ENCODE measurements at regions not wholly inside any gene's neighbourhood (a gene's known extent, or its start where the extent isn't known, plus 50 kb on each side); places are given as distances from the start of the nearest gene placed in this dataset.
"Not testable (repeated sequence)": the region's sequence is repeated elsewhere in the genome, so short reads cannot be mapped to it uniquely, and the experiment has no call there.

GRCh38 chr7:13801669-13802068 lies 187.8 kb downstream of the ETV1 start:
- Histone ChIP-seq H3K4me3 (ENCODE audit: low read depth, low read length) (no peak overlapping the region), H3K36me3 (ENCODE audit: control insufficient read depth, insufficient read depth, low read length) (no peaks in the 10 kb centered on the region), H3K27me3 (ENCODE audit: control insufficient read depth, insufficient read depth, low read length) (no peaks in the 10 kb centered on the region)
- DNase-seq (ENCODE audit: low read depth), result no peak
- no peak for TF ChIP-seq CTCF (IDR thresholded peaks at IDR 0.05; ENCODE audit: insufficient read depth, low read length, poor library complexity, severe bottlenecking)

GRCh38 chr7:13802651-13803050 lies 186.8 kb downstream of the ETV1 start:
- Histone ChIP-seq H3K27me3 (ENCODE audit: control insufficient read depth, insufficient read depth, low read length) (no peaks in the 10 kb centered on the region), H3K36me3 (ENCODE audit: control insufficient read depth, insufficient read depth, low read length) (no peaks in the 10 kb centered on the region), H3K4me3 (ENCODE audit: low read depth, low read length) (no peak overlapping the region)
- no peak for TF ChIP-seq CTCF (IDR thresholded peaks at IDR 0.05; ENCODE audit: insufficient read depth, low read length, poor library complexity, severe bottlenecking)
- DNase-seq (ENCODE audit: low read depth), result no peak

GRCh38 chr7:13803134-13803533 lies 186.3 kb downstream of the ETV1 start:
- Histone ChIP-seq H3K4me3 (ENCODE audit: low read depth, low read length) (no peak overlapping the region), H3K36me3 (ENCODE audit: control insufficient read depth, insufficient read depth, low read length) (no peaks in the 10 kb centered on the region), H3K27me3 (ENCODE audit: control insufficient read depth, insufficient read depth, low read length) (no peaks in the 10 kb centered on the region)
- DNase-seq (ENCODE audit: low read depth), result no peak
- TF ChIP-seq CTCF (IDR thresholded peaks at IDR 0.05; ENCODE audit: insufficient read depth, low read length, poor library complexity, severe bottlenecking), result no peak

GRCh38 chr7:13806089-13806867 lies 183.2 kb downstream of the ETV1 start:
- DNase-seq (ENCODE audit: low read depth); H3K4me3 ChIP-seq (ENCODE audit: low read depth, low read length); H3K27me3 ChIP-seq (ENCODE audit: control insufficient read depth, insufficient read depth, low read length); H3K36me3 ChIP-seq (ENCODE audit: control insufficient read depth, insufficient read depth, low read length): not testable (repeated sequence)

GRCh38 chr7:13817230-13817629 lies 172.2 kb downstream of the ETV1 start:
- not testable (repeated sequence) for H3K27me3 ChIP-seq (ENCODE audit: control insufficient read depth, insufficient read depth, low read length); H3K4me3 ChIP-seq (ENCODE audit: low read depth, low read length); H3K36me3 ChIP-seq (ENCODE audit: control insufficient read depth, insufficient read depth, low read length); DNase-seq (ENCODE audit: low read depth)

GRCh38 chr7:13821152-13821787 lies 168.2 kb downstream of the ETV1 start:
- Histone ChIP-seq H3K27me3 (ENCODE audit: control insufficient read depth, insufficient read depth, low read length) (no peaks in the 10 kb centered on the region), H3K36me3 (ENCODE audit: control insufficient read depth, insufficient read depth, low read length) (no peaks in the 10 kb centered on the region), H3K4me3 (ENCODE audit: low read depth, low read length) (no peak overlapping the region)
- TF ChIP-seq CTCF (IDR thresholded peaks at IDR 0.05; ENCODE audit: insufficient read depth, low read length, poor library complexity, severe bottlenecking), result no peak
- DNase-seq (ENCODE audit: low read depth), result no peak

- no peak for TF ChIP-seq CTCF (IDR thresholded peaks at IDR 0.05; ENCODE audit: insufficient read depth, low read length, poor library complexity, severe bottlenecking)
- no peaks in the 10 kb centered on the region for H3K27me3 ChIP-seq (ENCODE audit: control insufficient read depth, insufficient read depth, low read length)
- no peak for DNase-seq (ENCODE audit: low read depth)
- H3K36me3 ChIP-seq (ENCODE audit: control insufficient read depth, insufficient read depth, low read length), result no peaks in the 10 kb centered on the region
- no peak overlapping the region for H3K4me3 ChIP-seq (ENCODE audit: low read depth, low read length)
Observed at GRCh38 chr7:13822678-13823077, 166.8 kb downstream of the ETV1 start.
